Duodenal mucosa (tissue), 2 donors: ENCODE measurements at regions not wholly inside any gene's neighbourhood (a gene's known extent, or its start where the extent isn't known, plus 50 kb on each side); places are given as distances from the start of the nearest gene placed in this dataset.

Experiments used
- H3K27ac ChIP-seq: one replicate; pipeline ENCODE4 v1.7.0; 2013; ENCODE audit warnings: low read depth, low read length
- H3K27me3 ChIP-seq, 2 donors: one replicate each; pipeline ENCODE4 v1.7.0; 2013; ENCODE audit warnings: low read length in 2 of 2, control low read depth in 1 of 2; ENCODE audit not compliant: insufficient read depth in 2 of 2, control insufficient read depth in 1 of 2
- H3K36me3 ChIP-seq, 2 donors: one replicate each; pipeline ENCODE4 v1.7.0; 2013; ENCODE audit warnings: low read length in 2 of 2, control low read depth in 1 of 2; ENCODE audit not compliant: insufficient read depth in 2 of 2, control insufficient read depth in 1 of 2
- H3K4me1 ChIP-seq, 2 donors: one replicate each; pipeline ENCODE4 v1.7.0; 2013; ENCODE audit warnings: low read length in 2 of 2, control low read depth in 1 of 2; ENCODE audit not compliant: insufficient read depth in 2 of 2, control insufficient read depth in 1 of 2
- H3K4me3 ChIP-seq, 2 donors: one replicate each; pipeline ENCODE4 v1.7.0; 2013; ENCODE audit warnings: low read length in 2 of 2, low read depth in 1 of 2
- H3K9ac ChIP-seq, 2 donors: one replicate each; pipeline ENCODE4 v1.7.0; 2013; ENCODE audit warnings: low read length in 2 of 2, low read depth in 1 of 2
- H3K9me3 ChIP-seq, 2 donors: one replicate each; pipeline ENCODE4 v1.7.0; 2013; ENCODE audit warnings: low read length in 2 of 2, control low read depth in 1 of 2; ENCODE audit not compliant: control insufficient read depth in 1 of 2

DNA sequence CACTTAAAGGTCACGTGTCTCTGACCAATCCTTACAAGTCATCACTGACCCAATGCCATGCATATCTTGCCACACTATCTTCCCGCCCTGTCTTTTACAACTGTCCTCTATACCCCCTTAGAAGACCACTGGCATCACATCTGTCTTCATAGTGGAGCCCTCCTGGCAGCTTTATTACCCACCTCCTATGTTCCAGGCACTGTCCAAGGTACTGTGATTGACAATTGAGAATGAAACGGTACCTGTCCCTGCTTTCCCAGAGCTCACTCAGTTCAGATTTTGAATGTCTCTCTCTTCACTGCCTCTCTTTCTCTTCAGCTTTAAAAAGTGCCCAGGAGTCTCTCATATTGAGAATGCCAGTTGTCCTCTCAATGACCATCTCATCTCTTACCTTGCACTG is 88.6 kb downstream of the ARHGAP36 start:
- H3K4me1 ChIP-seq = no peaks in the 10 kb centered on the region
- H3K9me3 ChIP-seq = no peaks in the 10 kb centered on the region
- H3K9ac ChIP-seq = no peak overlapping the region
- H3K27me3 ChIP-seq = no peaks in the 10 kb centered on the region
- H3K27ac ChIP-seq = no peak overlapping the region
- no peaks in the 10 kb centered on the region for H3K36me3 ChIP-seq
- H3K4me3 ChIP-seq = no peak overlapping the region
